CD4-positive, alpha-beta T cell (primary cell): ENCODE measurements at regions not wholly inside any gene's neighbourhood (a gene's known extent, or its start where the extent isn't known, plus 50 kb on each side); places are given as distances from the start of the nearest gene placed in this dataset.

ENCODE experiments used
- ATAC-seq: fragments of 200-7000 bp; cut with Tn5 transposase; one replicate; pipeline ENCODE4 v1.10.0; 2022; ENCODE audit warnings: mild to moderate bottlenecking; ENCODE audit not compliant: poor library complexity
- CTCF ChIA-PET: fragments of 350-600 bp; sonication (Branson Sonifier 250); formaldehyde crosslinking; loops from one replicate; lab custom pipeline; 2021; ENCODE audit warnings: antibody characterized with exemption, inconsistent platforms; lab: Charles Lee
- POLR2A ChIA-PET: fragments of 350-600 bp; sonication (Branson Sonifier 250); formaldehyde crosslinking; loops from one replicate; lab custom pipeline; 2021; ENCODE audit warnings: antibody characterized with exemption, inconsistent platforms; lab: Charles Lee
- DNase-seq, 14 experiments: peaks; one replicate each; pipeline ENCODE4 v3.0.0-alpha.2; 2013 to 2020; ENCODE audit warnings: mixed read lengths in 2 of 14
- H3K27ac ChIP-seq, 2 donors: one replicate each; pipeline versions ENCODE4 v1.5.1 to v1.7.0; 2013; ENCODE audit warnings: low read length in 2 of 2, low read depth in 1 of 2, mild to moderate bottlenecking in 1 of 2
- H3K27me3 ChIP-seq, 2 experiments: 1 replicate in 1 of 2; 2 replicates in 1 of 2; pipeline versions ENCODE4 v1.6.1 to v1.7.0; 2013; ENCODE audit warnings: low read length in 2 of 2, control low read depth in 1 of 2, mild to moderate bottlenecking in 1 of 2, moderate library complexity in 1 of 2; ENCODE audit not compliant: insufficient read depth in 2 of 2, control insufficient read depth in 1 of 2
- H3K36me3 ChIP-seq: one replicate; pipeline ENCODE4 v1.6.1; 2013; ENCODE audit warnings: low read length, control low read depth; ENCODE audit not compliant: insufficient read depth
- H3K4me1 ChIP-seq: one replicate; pipeline ENCODE4 v1.6.1; 2013; ENCODE audit warnings: low read length, control low read depth; ENCODE audit not compliant: insufficient read depth
- H3K4me3 ChIP-seq: one replicate; pipeline ENCODE4 v1.5.1; 2013; ENCODE audit warnings: mild to moderate bottlenecking, low read length, moderate library complexity
- H3K9me3 ChIP-seq, 2 experiments: 1 replicate in 1 of 2; 2 replicates in 1 of 2; pipeline versions ENCODE4 v1.6.1 to v1.7.0; 2013; ENCODE audit warnings: low read length in 2 of 2, mild to moderate bottlenecking in 2 of 2, control low read depth in 1 of 2, moderate library complexity in 1 of 2; ENCODE audit not compliant: control insufficient read depth in 1 of 2, insufficient read depth in 1 of 2
- H3K27ac Mint-ChIP-seq: one replicate; pipeline ENCODE4 v1.8.0; 2020; ENCODE audit warnings: mixed read lengths
- H3K27me3 Mint-ChIP-seq: one replicate; pipeline ENCODE4 v1.8.0; 2021; ENCODE audit warnings: mixed read lengths
- H3K36me3 Mint-ChIP-seq: one replicate; pipeline ENCODE4 v1.8.0; 2021; ENCODE audit warnings: low read depth, mixed read lengths
- H3K4me1 Mint-ChIP-seq: one replicate; pipeline ENCODE4 v1.8.0; 2021; ENCODE audit warnings: low read depth, mixed read lengths
- H3K4me3 Mint-ChIP-seq: one replicate; pipeline ENCODE4 v1.8.0; 2020; ENCODE audit warnings: mild to moderate bottlenecking, mixed read lengths
- H3K9me3 Mint-ChIP-seq: one replicate; pipeline ENCODE4 v1.8.0; 2020; ENCODE audit warnings: mixed read lengths
- intact Hi-C, 2 experiments: fragments of 100-400 bp; cut with DNase I in 1 of 2; cut with micrococcal nuclease in 1 of 2; formaldehyde crosslinking; loops; one replicate each; pipeline versions ENCODE4 v1.15.1 to v1.9.0; 2023 to 2025; cut with DNase I, micrococcal nuclease
- TF ChIP-seq, protein P1 (sequence below): fragments of 200-600 bp; IDR thresholded peaks from one replicate; pipeline ENCODE4 v1.8.0; 2022; ENCODE audit warnings: antibody characterized with exemption, mild to moderate bottlenecking

DNA sequence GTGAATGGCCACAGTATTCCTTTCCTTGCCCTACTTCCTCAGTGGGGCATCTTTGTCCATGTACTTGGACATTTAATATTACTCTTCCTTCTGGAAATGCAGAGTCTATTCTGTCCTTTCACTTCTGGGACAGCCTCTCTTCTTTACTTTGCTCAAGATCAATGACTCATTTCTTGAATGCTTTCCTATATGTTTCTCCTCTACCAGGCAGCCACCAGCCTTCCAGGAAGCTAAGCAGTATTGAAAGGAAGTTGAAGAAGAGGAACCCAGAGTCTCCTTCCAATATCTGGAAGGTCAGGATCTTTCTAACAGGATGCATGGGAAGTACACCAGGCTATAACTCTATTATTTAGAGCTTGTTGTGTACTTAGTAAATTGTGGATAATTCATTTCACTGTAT is 182.8 kb downstream of the CD47 start:
- CTCF ChIA-PET = no interaction called here

DNA sequence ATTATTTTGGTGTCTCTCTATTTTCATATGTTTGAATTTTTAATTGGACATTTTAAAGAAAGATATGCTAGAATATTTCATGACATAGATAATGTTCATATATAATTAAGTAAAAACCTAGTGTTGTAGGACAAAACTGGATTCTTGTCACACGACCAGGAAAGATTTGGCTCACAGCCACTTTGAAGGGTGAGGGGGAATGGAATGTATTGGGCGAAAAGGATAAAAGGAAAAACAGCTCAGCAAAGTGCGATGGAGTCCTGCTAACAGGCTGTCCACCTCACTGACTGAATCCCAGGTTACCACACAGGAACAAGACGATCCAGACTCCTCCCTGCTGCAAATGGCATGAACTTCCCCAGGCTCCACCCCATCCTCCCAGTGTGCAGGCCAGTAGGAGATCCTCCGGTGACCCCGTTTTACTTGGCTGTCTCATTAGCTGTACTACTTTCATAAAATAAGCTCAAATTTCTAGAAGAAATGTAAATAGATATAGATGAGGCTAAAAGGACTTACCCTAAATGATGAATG is 186.2 kb downstream of the CD47 start:
- H3K4me3 Mint-ChIP-seq = no peak overlapping the region
- intact Hi-C loops = no loop called here
- ATAC-seq = no peak
- H3K36me3 Mint-ChIP-seq = no peaks in the 10 kb centered on the region
- Histone ChIP-seq H3K36me3 (no peaks in the 10 kb centered on the region), H3K4me3 (no peak overlapping the region), H3K4me1 (no peaks in the 10 kb centered on the region), H3K27ac (no peak overlapping the region), H3K9me3 (no peaks in the 10 kb centered on the region), H3K27me3 (no peaks in the 10 kb centered on the region)
- no peak overlapping the region for H3K27ac Mint-ChIP-seq
- TF ChIP-seq, protein P1, sequence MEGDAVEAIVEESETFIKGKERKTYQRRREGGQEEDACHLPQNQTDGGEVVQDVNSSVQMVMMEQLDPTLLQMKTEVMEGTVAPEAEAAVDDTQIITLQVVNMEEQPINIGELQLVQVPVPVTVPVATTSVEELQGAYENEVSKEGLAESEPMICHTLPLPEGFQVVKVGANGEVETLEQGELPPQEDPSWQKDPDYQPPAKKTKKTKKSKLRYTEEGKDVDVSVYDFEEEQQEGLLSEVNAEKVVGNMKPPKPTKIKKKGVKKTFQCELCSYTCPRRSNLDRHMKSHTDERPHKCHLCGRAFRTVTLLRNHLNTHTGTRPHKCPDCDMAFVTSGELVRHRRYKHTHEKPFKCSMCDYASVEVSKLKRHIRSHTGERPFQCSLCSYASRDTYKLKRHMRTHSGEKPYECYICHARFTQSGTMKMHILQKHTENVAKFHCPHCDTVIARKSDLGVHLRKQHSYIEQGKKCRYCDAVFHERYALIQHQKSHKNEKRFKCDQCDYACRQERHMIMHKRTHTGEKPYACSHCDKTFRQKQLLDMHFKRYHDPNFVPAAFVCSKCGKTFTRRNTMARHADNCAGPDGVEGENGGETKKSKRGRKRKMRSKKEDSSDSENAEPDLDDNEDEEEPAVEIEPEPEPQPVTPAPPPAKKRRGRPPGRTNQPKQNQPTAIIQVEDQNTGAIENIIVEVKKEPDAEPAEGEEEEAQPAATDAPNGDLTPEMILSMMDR = no peak
- ChIA-PET POLR2A (no interaction called here), CTCF (no interaction called here)
- no peaks in the 10 kb centered on the region for H3K27me3 Mint-ChIP-seq
- no peaks in the 10 kb centered on the region for H3K4me1 Mint-ChIP-seq
- no peaks in the 10 kb centered on the region for H3K9me3 Mint-ChIP-seq
- DNase-seq = no peak

More for the DNA sequence above, 182.8 kb downstream of the CD47 start:
- TF ChIP-seq, protein P1 = no peak
- H3K27ac Mint-ChIP-seq = no peak overlapping the region
- no peak overlapping the region for H3K27ac ChIP-seq
- no peaks in the 10 kb centered on the region for H3K27me3 ChIP-seq
- no peak overlapping the region for H3K4me3 Mint-ChIP-seq
- POLR2A ChIA-PET = no interaction called here
- no peak for DNase-seq
- H3K4me1 ChIP-seq = peaks cover 4% of the 10 kb centered on the region
- H3K9me3 ChIP-seq = no peaks in the 10 kb centered on the region
- H3K27me3 Mint-ChIP-seq = no peaks in the 10 kb centered on the region
- H3K36me3 Mint-ChIP-seq = no peaks in the 10 kb centered on the region
- ATAC-seq = no peak
- intact Hi-C loops = no loop called here
- H3K9me3 Mint-ChIP-seq = no peaks in the 10 kb centered on the region
- no peak overlapping the region for H3K4me3 ChIP-seq
- H3K36me3 ChIP-seq = no peaks in the 10 kb centered on the region
- peaks cover 8% of the 10 kb centered on the region for H3K4me1 Mint-ChIP-seq

GRCh38 chr3:107899990-107900651 is 190.7 kb downstream of the CD47 start:
- intact Hi-C loops = no loop called here
- POLR2A ChIA-PET = no interaction called here
- no peaks in the 10 kb centered on the region for H3K36me3 Mint-ChIP-seq

More at GRCh38 chr3:107899990-107900651, 190.7 kb downstream of the CD47 start:
- Histone ChIP-seq H3K4me1 (no peaks in the 10 kb centered on the region), H3K9me3 (no peaks in the 10 kb centered on the region), H3K27ac (no peak overlapping the region), H3K36me3 (no peaks in the 10 kb centered on the region), H3K27me3 (peaks cover 3 to 11% of the 10 kb centered on the region in 2 experiments), H3K4me3 (no peak overlapping the region)
- H3K4me3 Mint-ChIP-seq = no peak overlapping the region
- TF ChIP-seq, protein P1 = no peak
- DNase-seq (no peak), ATAC-seq (no peak)
- no peaks in the 10 kb centered on the region for H3K9me3 Mint-ChIP-seq
- H3K4me1 Mint-ChIP-seq = no peaks in the 10 kb centered on the region
- H3K27ac Mint-ChIP-seq = no peak overlapping the region
- CTCF ChIA-PET = no interaction called here
- peaks cover 5% of the 10 kb centered on the region for H3K27me3 Mint-ChIP-seq
